Endothelial cell of umbilical vein (primary cell): ENCODE measurements at regions not wholly inside any gene's neighbourhood (a gene's known extent, or its start where the extent isn't known, plus 50 kb on each side); places are given as distances from the start of the nearest gene placed in this dataset.

Source experiments
- BruUV-seq: library from RNA; stranded (reverse); fragments of 400-500 nt; replicated peaks from 2 replicates; lab custom pipeline; 2021; lab: Mats Ljungman, UMichigan
- CTCF ChIA-PET: fragments of 300-600, 350-600 bp; sonication (Branson Sonifier 250); formaldehyde crosslinking; loops from one replicate; lab custom pipeline; 2021; ENCODE audit warnings: antibody characterized with exemption, inconsistent platforms; lab: Charles Lee
- POLR2A ChIA-PET: fragments of 300-600, 350-600 bp; sonication (Branson Sonifier 250); formaldehyde crosslinking; loops from one replicate; lab custom pipeline; 2021; ENCODE audit warnings: antibody characterized with exemption, inconsistent platforms; lab: Charles Lee
- DNase-seq: peaks from one replicate; pipeline ENCODE4 v3.0.0-alpha.2; 2011; ENCODE audit warnings: low read depth, low spot score
- FAIRE-seq: peaks from 2 replicates; lab custom pipeline; 2011; peaks lifted over from hg19 to GRCh38; lab: Jason Lieb, UNC
- H2AFZ ChIP-seq: 2 replicates; pipeline ENCODE4 v1.6.0; 2012; ENCODE audit warnings: low read depth, low read length, control low read depth, inconsistent platforms
- H3K27ac ChIP-seq: 2 replicates; pipeline ENCODE4 v1.5.1; 2011; ENCODE audit warnings: low read depth, mild to moderate bottlenecking, control low read depth, low read length, moderate library complexity; ENCODE audit not compliant: insufficient read depth
- H3K27me3 ChIP-seq, 2 experiments: 2 replicates each; pipeline versions ENCODE4 v1.6.0 to v1.6.1; 2011; ENCODE audit warnings: low read length in 2 of 2, mixed read lengths in 1 of 2; ENCODE audit not compliant: control insufficient read depth in 2 of 2, insufficient read depth in 2 of 2
- H3K36me3 ChIP-seq, 2 experiments: 2 replicates in 1 of 2; 3 replicates in 1 of 2; pipeline ENCODE4 v1.5.1; 2011; ENCODE audit warnings: low read length in 2 of 2, mild to moderate bottlenecking in 1 of 2, moderate library complexity in 1 of 2; ENCODE audit not compliant: control insufficient read depth in 2 of 2, insufficient read depth in 2 of 2; ENCODE audit errors: extremely low read depth in 1 of 2
- H3K4me1 ChIP-seq: 3 replicates; pipeline ENCODE4 v1.5.1; 2011; ENCODE audit warnings: mild to moderate bottlenecking, low read length; ENCODE audit not compliant: control insufficient read depth, insufficient read depth; ENCODE audit errors: extremely low read depth
- H3K4me2 ChIP-seq: 2 replicates; pipeline ENCODE4 v1.6.1; 2011; ENCODE audit warnings: low read length, control low read depth, mixed read lengths; ENCODE audit not compliant: insufficient read depth
- H3K4me3 ChIP-seq, 3 experiments: fragments of 200-600 bp in 1 of 3; sonication (generic), shearing (Covaris generic) in 1 of 3; replicated peaks in 1 of 3; 2 replicates each; pipeline ENCODE4 v1.5.1; 2011 to 2016; ENCODE audit warnings: control low read depth in 3 of 3, low read length in 3 of 3, mild to moderate bottlenecking in 2 of 3, inconsistent platforms in 1 of 3, low read depth in 1 of 3, moderate library complexity in 1 of 3; ENCODE audit not compliant: insufficient read depth in 1 of 3
- H3K79me2 ChIP-seq: 2 replicates; pipeline ENCODE4 v1.6.0; 2012; ENCODE audit warnings: low read length, inconsistent platforms; ENCODE audit not compliant: control insufficient read depth, insufficient read depth
- H3K9ac ChIP-seq: replicated peaks from 2 replicates; pipeline ENCODE3; 2011; ENCODE audit warnings: low read length, control low read depth; ENCODE audit not compliant: insufficient read depth; ENCODE audit errors: extremely low read depth
- H3K9me1 ChIP-seq: replicated peaks from 3 replicates; pipeline ENCODE4 v1.6.0; 2011; ENCODE audit warnings: mild to moderate bottlenecking, low read length; ENCODE audit not compliant: control insufficient read depth, insufficient read depth; ENCODE audit errors: extremely low read depth
- H3K9me3 ChIP-seq: replicated peaks from 2 replicates; pipeline ENCODE4 v1.5.1; 2012; ENCODE audit warnings: low read length, inconsistent platforms; ENCODE audit not compliant: control insufficient read depth, insufficient read depth
- H4K20me1 ChIP-seq: replicated peaks from 2 replicates; pipeline ENCODE3; 2011; ENCODE audit warnings: mild to moderate bottlenecking, low read length; ENCODE audit not compliant: control insufficient read depth, insufficient read depth; ENCODE audit errors: extremely low read depth
- CTCF ChIP-seq, 2 donors: IDR thresholded peaks; 1 replicate in 1 of 2; 2 replicates in 1 of 2; pipeline ENCODE4 v1.5.1; 2011; ENCODE audit warnings: low read length in 2 of 2, mild to moderate bottlenecking in 2 of 2, moderate library complexity in 2 of 2, control low read depth in 1 of 2, inconsistent platforms in 1 of 2, low read depth in 1 of 2; ENCODE audit not compliant: insufficient read depth in 1 of 2; ENCODE audit errors: extremely low read depth in 1 of 2
- EZH2 ChIP-seq: IDR thresholded peaks from 2 replicates; pipeline ENCODE4 v1.6.1; 2012; ENCODE audit warnings: borderline replicate concordance, low read depth, mild to moderate bottlenecking, moderate library complexity, low read length, inconsistent platforms; ENCODE audit not compliant: severe bottlenecking
- FOS ChIP-seq: IDR thresholded peaks from 2 replicates; pipeline ENCODE4 v1.6.1; 2011; ENCODE audit warnings: mild to moderate bottlenecking, low read length, moderate library complexity, borderline replicate concordance; ENCODE audit not compliant: insufficient read depth
- GATA2 ChIP-seq: IDR thresholded peaks from 2 replicates; pipeline ENCODE4 v1.7.0; 2011; ENCODE audit warnings: low read depth, mild to moderate bottlenecking, moderate library complexity, mixed read lengths, low read length; ENCODE audit not compliant: insufficient read length, insufficient read depth
- JUN ChIP-seq: IDR thresholded peaks from 2 replicates; pipeline ENCODE4 v1.6.1; 2011; ENCODE audit warnings: borderline replicate concordance, low read depth; ENCODE audit not compliant: insufficient read length, insufficient read depth
- MAX ChIP-seq: IDR thresholded peaks from 2 replicates; pipeline ENCODE4 v1.6.1; 2011; ENCODE audit not compliant: insufficient read depth, insufficient read length
- MYC ChIP-seq: IDR thresholded peaks from one replicate; pipeline ENCODE4 v1.6.1; 2011; ENCODE audit warnings: mild to moderate bottlenecking, low read depth, low read length
- POLR2A ChIP-seq: IDR thresholded peaks from 2 replicates; pipeline ENCODE4 v1.6.1; 2012; ENCODE audit warnings: low read depth, mild to moderate bottlenecking, control low read depth, low read length
- POLR2AphosphoS5 ChIP-seq: IDR thresholded peaks from 2 replicates; pipeline ENCODE4 v1.6.1; 2012; ENCODE audit warnings: low read depth, mild to moderate bottlenecking, control low read depth, low read length, moderate library complexity; ENCODE audit not compliant: insufficient read depth
- dilution Hi-C: fragments of 300-500 bp; cut with MboI; formaldehyde crosslinking; loops from one replicate; pipeline ENCODE4 v1.15.0; 2019; ENCODE audit warnings: low sequenced_read_pairs; ENCODE audit not compliant: extremely low pct_ligation_motif_present
- intact Hi-C: fragments of 100-400 bp; cut with micrococcal nuclease; formaldehyde crosslinking; loops from one replicate; pipeline ENCODE4 v1.10.0; 2022

- DNase-seq (no peak), FAIRE-seq (no peak)
- TF ChIP-seq EZH2 (no peak), MYC (no peak), POLR2AphosphoS5 (no peak), POLR2A (no peak), JUN (no peak), GATA2 (no peak), FOS (no peak), MAX (no peak), CTCF (IDR thresholded peaks at IDR 0.05; ENCODE audit: extremely low read depth in 1 of 2, insufficient read depth in 1 of 2, low read depth in 1 of 2, low read length in 2 of 2) (no peak)
- H3K9me1 ChIP-seq: no peaks in the 10 kb centered on the region
- H2AFZ ChIP-seq: no peak overlapping the region
- H3K4me1 ChIP-seq: no peaks in the 10 kb centered on the region
- H3K9me3 ChIP-seq: no peaks in the 10 kb centered on the region
- ChIA-PET POLR2A (no interaction called here), CTCF (no interaction called here)
- BruUV-seq: no TSS peak
- H3K79me2 ChIP-seq: no peaks in the 10 kb centered on the region
- peaks cover 2 to 4% of the 10 kb centered on the region in 2 experiments for H3K27me3 ChIP-seq
- dilution Hi-C loops: no loop called here
- no peak overlapping the region for H3K27ac ChIP-seq
- no peak overlapping the region for H3K4me3 ChIP-seq
- no peaks in the 10 kb centered on the region for H3K36me3 ChIP-seq
- H3K9ac ChIP-seq: no peak overlapping the region
- H4K20me1 ChIP-seq: no peaks in the 10 kb centered on the region
- H3K4me2 ChIP-seq: no peak overlapping the region
- intact Hi-C loops: no loop called here
Measured at GRCh38 chr4:147134536-147135210, 189.0 kb upstream of the TTC29 start.
